ENCODE measurements at regions not wholly inside any gene's neighbourhood (a gene's known extent, or its start where the extent isn't known, plus 50 kb on each side); places are given as distances from the start of the nearest gene placed in this dataset.

DNA sequence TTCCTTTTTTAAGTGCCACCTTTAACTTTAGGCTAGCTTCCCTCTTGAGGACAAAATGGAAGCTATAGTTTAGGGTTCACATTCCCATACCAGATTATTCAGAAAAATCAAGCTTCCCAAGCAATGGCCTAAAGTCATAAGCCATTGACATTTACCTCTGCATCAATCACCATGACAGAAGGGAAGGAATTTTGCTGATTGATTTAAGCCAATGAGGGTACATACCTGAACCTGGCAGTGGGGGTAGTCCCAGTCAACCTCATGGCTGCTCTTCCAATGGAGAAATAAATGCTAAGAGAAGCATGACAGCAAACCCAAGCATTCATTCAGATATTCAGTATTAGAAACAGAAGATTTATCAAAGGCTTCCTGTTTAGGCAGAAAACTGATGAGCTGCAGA is 128.4 kb upstream of the CREB1 start:
- Histone ChIP-seq H3K4me3 (ENCODE audit: low read depth, low read length) (no peak overlapping the region), H3K36me3 (ENCODE audit: control insufficient read depth, insufficient read depth, low read length) (no peaks in the 10 kb centered on the region), H3K9ac (ENCODE audit: low read length) (no peak overlapping the region), H3K9me3 (ENCODE audit: control insufficient read depth, insufficient read depth, low read depth, low read length) (no peaks in the 10 kb centered on the region), H3K27ac (ENCODE audit: low read depth, low read length) (no peak overlapping the region), H3K4me1 (ENCODE audit: control insufficient read depth, insufficient read depth, low read length) (peaks cover 17% of the 10 kb centered on the region), H3K27me3 (ENCODE audit: control insufficient read depth, insufficient read depth, low read length) (no peaks in the 10 kb centered on the region)

DNA sequence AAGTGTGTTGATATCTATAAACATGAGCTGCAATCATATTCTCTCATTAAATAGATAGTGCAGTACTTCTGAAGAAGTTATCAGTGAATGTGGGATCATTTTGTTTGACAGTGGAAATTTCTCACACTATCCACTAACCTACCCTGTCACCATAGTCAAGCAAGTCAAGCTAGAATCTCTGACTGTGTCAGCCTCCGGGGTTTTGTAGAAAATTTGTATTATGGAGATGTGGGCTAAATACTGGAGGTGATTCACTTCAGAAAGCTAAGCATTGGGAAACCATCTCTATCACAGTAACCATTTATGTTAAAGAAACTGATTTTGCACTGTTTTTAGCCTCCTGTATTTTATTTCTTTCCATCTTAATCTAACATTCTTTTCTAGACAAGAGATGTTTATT is 126.6 kb upstream of the CREB1 start:
- no peaks in the 10 kb centered on the region for H3K36me3 ChIP-seq (ENCODE audit: control insufficient read depth, insufficient read depth, low read length)
- no peaks in the 10 kb centered on the region for H3K9me3 ChIP-seq (ENCODE audit: control insufficient read depth, insufficient read depth, low read depth, low read length)
- H3K4me1 ChIP-seq (ENCODE audit: control insufficient read depth, insufficient read depth, low read length), result peaks cover 16% of the 10 kb centered on the region
- H3K27ac ChIP-seq (ENCODE audit: low read depth, low read length), result no peak overlapping the region
- no peak overlapping the region for H3K9ac ChIP-seq (ENCODE audit: low read length)
- H3K27me3 ChIP-seq (ENCODE audit: control insufficient read depth, insufficient read depth, low read length), result no peaks in the 10 kb centered on the region
- H3K4me3 ChIP-seq (ENCODE audit: low read depth, low read length), result no peak overlapping the region

DNA sequence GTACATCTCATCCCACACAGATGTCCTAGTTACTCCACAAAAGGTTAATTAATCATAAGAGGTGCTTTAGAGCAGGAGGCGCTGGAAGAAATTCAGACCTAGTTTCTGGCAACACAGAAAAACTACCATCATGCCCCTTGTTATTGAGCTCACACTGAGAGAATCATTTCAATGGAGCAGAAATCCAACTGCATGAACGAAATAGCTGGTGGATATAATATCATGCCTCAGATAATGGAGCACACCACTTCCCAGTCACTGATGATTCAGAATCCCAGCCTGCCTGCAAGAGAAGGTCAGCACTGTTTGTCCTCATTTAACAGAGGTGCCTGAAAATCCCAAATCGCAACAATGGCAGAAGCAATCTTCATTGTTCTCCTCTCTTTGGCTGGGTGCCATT is 125.8 kb upstream of the CREB1 start:
- no peak overlapping the region for H3K27ac ChIP-seq (ENCODE audit: low read depth, low read length)
- no peak overlapping the region for H3K9ac ChIP-seq (ENCODE audit: low read length)
- no peaks in the 10 kb centered on the region for H3K27me3 ChIP-seq (ENCODE audit: control insufficient read depth, insufficient read depth, low read length)
- H3K4me3 ChIP-seq (ENCODE audit: low read depth, low read length), result no peak overlapping the region
- peaks cover 22% of the 10 kb centered on the region for H3K4me1 ChIP-seq (ENCODE audit: control insufficient read depth, insufficient read depth, low read length)
- H3K36me3 ChIP-seq (ENCODE audit: control insufficient read depth, insufficient read depth, low read length), result no peaks in the 10 kb centered on the region
- H3K9me3 ChIP-seq (ENCODE audit: control insufficient read depth, insufficient read depth, low read depth, low read length), result no peaks in the 10 kb centered on the region

DNA sequence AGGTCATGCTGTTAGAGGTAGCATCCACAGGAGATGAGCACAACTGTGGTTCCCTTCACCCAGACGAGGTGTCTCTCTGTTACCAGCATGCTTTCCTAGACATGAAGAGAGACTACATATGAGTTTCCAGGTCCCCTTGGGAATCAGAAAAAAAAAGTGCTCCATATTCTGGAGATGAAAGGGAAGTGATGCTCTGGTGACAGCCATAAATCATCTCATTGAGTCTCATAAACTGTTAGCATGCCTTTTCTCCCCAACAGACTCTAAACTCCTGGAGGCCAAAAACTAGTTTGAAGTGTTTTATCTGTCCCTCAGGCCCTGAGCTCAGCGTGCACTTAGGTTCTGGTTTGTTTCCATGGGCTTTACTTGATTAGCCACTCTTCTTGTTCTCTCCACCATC is 124.6 kb upstream of the CREB1 start:
- no peaks in the 10 kb centered on the region for H3K36me3 ChIP-seq (ENCODE audit: control insufficient read depth, insufficient read depth, low read length)
- H3K9ac ChIP-seq (ENCODE audit: low read length), result no peak overlapping the region
- no peak overlapping the region for H3K27ac ChIP-seq (ENCODE audit: low read depth, low read length)

DNA sequence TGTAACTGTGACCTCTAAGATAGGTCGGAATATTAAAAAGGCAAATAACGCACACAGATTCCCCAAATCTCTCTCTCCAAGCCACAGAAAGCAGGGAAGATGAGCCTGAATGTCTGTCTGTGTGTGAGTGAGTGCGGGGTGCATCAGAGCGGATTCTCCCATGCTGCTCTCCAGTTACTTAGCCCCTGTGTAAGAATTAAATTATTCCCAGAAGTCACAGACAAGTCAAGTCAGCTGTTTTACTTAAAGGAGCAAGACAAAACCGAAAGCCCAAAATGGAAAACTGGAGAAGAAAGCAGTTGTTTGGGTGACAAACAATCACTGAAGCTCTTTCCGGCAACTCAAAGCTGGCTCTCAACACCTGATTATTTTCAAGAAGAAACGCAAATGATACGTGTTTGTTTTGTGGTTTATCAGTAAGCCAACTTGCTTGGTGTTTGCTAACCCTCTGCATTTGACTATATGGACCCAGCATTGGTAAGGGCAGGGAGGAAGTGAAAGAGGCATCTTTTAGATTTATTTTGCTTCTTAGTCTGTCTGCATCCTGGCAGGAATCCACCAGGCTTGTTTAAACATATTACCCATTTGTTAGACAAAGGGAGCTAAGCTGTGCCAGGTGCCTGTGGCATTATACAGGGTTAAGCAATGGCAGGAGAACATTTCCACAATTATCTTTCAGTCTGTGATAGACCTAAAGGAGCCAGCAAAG is 121.5 kb upstream of the CREB1 start:
- Histone ChIP-seq H3K27ac (ENCODE audit: low read depth, low read length) (no peak overlapping the region), H3K36me3 (ENCODE audit: control insufficient read depth, insufficient read depth, low read length) (no peaks in the 10 kb centered on the region), H3K9ac (ENCODE audit: low read length) (no peak overlapping the region), H3K4me1 (ENCODE audit: control insufficient read depth, insufficient read depth, low read length) (peaks cover 29% of the 10 kb centered on the region), H3K9me3 (ENCODE audit: control insufficient read depth, insufficient read depth, low read depth, low read length) (no peaks in the 10 kb centered on the region), H3K4me3 (ENCODE audit: low read depth, low read length) (no peak overlapping the region), H3K27me3 (ENCODE audit: control insufficient read depth, insufficient read depth, low read length) (no peaks in the 10 kb centered on the region)

More for the DNA sequence above, 124.6 kb upstream of the CREB1 start:
- no peaks in the 10 kb centered on the region for H3K9me3 ChIP-seq (ENCODE audit: control insufficient read depth, insufficient read depth, low read depth, low read length)
- no peaks in the 10 kb centered on the region for H3K27me3 ChIP-seq (ENCODE audit: control insufficient read depth, insufficient read depth, low read length)
- no peak overlapping the region for H3K4me3 ChIP-seq (ENCODE audit: low read depth, low read length)
- peaks cover 28% of the 10 kb centered on the region for H3K4me1 ChIP-seq (ENCODE audit: control insufficient read depth, insufficient read depth, low read length)

DNA sequence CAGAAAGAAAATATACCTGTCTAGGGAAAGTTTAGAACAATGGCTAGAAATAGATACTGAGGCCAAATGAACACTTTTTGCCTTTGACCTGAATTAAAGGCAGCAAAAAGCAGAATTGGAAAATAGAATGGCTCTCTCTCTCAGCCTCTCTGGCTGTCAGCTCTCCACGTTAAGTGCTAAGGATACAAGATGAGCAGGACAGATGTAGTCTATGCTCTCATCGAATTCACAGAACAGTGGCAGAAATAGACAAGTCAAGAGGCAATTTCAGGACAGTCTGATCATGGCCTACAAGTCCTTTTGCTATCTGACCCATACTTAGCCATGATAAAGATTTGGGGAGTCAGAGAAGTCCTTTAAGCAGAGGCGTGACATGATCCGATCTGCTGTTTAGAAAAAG is 120.2 kb upstream of the CREB1 start:
- H3K9ac ChIP-seq (ENCODE audit: low read length), result no peak overlapping the region
- H3K27ac ChIP-seq (ENCODE audit: low read depth, low read length), result no peak overlapping the region
- H3K4me1 ChIP-seq (ENCODE audit: control insufficient read depth, insufficient read depth, low read length), result peaks cover 31% of the 10 kb centered on the region
- no peaks in the 10 kb centered on the region for H3K9me3 ChIP-seq (ENCODE audit: control insufficient read depth, insufficient read depth, low read depth, low read length)
- no peak overlapping the region for H3K4me3 ChIP-seq (ENCODE audit: low read depth, low read length)
- no peaks in the 10 kb centered on the region for H3K36me3 ChIP-seq (ENCODE audit: control insufficient read depth, insufficient read depth, low read length)
- H3K27me3 ChIP-seq (ENCODE audit: control insufficient read depth, insufficient read depth, low read length), result no peaks in the 10 kb centered on the region

DNA sequence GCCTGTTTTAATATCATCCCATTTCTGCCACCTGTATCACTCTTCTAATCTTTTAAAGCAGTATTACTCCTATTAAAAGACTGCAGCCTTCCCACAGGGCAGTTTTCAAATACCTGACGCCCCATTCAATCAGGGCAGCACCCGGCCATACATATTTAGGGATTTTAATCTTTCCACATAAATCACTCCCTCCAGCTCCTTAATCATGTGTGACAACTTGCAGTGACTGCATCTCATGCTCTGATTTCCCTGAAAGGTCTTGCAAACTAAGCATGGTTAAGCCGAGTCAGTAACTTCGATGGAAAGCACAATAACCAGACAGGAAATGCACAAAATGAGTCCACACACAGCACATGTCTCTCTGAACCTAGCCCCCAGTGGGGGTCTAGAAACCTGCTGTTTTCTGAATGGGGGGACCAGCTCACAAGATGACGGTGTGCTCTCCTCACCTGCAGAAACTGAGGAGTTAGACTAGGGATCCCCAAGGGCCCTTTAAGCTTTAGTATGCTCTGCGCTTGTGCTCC is 116.9 kb upstream of the CREB1 start:
- no peaks in the 10 kb centered on the region for H3K27me3 ChIP-seq (ENCODE audit: control insufficient read depth, insufficient read depth, low read length)
- no peak overlapping the region for H3K9ac ChIP-seq (ENCODE audit: low read length)
- peaks cover 28% of the 10 kb centered on the region for H3K4me1 ChIP-seq (ENCODE audit: control insufficient read depth, insufficient read depth, low read length)
- no peak overlapping the region for H3K27ac ChIP-seq (ENCODE audit: low read depth, low read length)
- no peak overlapping the region for H3K4me3 ChIP-seq (ENCODE audit: low read depth, low read length)
- H3K9me3 ChIP-seq (ENCODE audit: control insufficient read depth, insufficient read depth, low read depth, low read length), result no peaks in the 10 kb centered on the region
- no peaks in the 10 kb centered on the region for H3K36me3 ChIP-seq (ENCODE audit: control insufficient read depth, insufficient read depth, low read length)

DNA sequence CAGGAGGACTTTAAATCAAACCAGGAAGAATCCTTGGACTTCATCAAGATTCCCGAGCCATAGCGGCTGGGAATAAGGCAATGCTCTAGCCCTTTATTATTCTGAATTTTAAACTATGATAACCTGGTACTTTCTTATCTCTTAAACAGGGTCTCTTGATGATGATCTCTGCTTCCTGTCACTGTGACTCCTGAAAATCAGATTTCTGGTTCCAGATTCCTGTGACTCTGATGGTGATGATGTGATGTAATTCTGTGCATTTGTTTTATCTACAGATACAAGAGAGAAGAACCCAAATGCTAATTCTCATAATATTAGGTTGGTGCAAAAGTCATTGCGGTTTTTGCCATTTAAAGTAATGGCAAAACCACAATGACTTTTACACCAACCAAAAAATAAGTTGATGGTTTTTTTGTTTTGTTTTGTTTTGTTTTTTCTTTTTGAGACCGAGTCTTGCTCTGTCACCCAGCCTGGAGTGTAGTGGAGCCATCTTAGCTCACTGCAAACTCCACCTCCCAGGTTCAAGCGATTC is 116.3 kb upstream of the CREB1 start:
- H3K4me1 ChIP-seq (ENCODE audit: control insufficient read depth, insufficient read depth, low read length), result peaks cover 22% of the 10 kb centered on the region
- no peaks in the 10 kb centered on the region for H3K27me3 ChIP-seq (ENCODE audit: control insufficient read depth, insufficient read depth, low read length)
- no peaks in the 10 kb centered on the region for H3K9me3 ChIP-seq (ENCODE audit: control insufficient read depth, insufficient read depth, low read depth, low read length)
- no peak overlapping the region for H3K4me3 ChIP-seq (ENCODE audit: low read depth, low read length)
- H3K36me3 ChIP-seq (ENCODE audit: control insufficient read depth, insufficient read depth, low read length), result no peaks in the 10 kb centered on the region
- H3K9ac ChIP-seq (ENCODE audit: low read length), result no peak overlapping the region
- H3K27ac ChIP-seq (ENCODE audit: low read depth, low read length), result no peak overlapping the region

DNA sequence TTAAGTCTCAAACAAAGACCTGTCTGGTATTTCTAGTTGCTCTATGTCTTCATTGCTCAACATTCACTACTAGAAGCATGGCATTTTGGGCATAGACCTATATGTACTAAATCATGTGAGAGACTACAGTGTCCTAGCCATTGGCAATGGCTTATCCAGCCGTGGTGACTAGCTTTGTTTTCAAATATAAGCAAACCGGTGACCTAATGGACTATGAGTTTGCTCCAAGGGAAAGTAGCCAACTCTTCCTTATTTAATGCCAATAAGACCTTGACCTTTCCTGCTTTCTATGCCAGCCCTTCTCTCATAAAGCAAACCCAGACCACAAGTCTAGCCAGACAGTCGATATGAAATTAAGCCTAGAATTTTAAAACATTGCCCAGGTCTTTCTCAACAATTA is 113.7 kb upstream of the CREB1 start:
- Histone ChIP-seq H3K36me3 (ENCODE audit: control insufficient read depth, insufficient read depth, low read length) (no peaks in the 10 kb centered on the region), H3K27me3 (ENCODE audit: control insufficient read depth, insufficient read depth, low read length) (no peaks in the 10 kb centered on the region), H3K9ac (ENCODE audit: low read length) (no peak overlapping the region), H3K27ac (ENCODE audit: low read depth, low read length) (no peak overlapping the region), H3K4me1 (ENCODE audit: control insufficient read depth, insufficient read depth, low read length) (peaks cover 9% of the 10 kb centered on the region), H3K4me3 (ENCODE audit: low read depth, low read length) (no peak overlapping the region), H3K9me3 (ENCODE audit: control insufficient read depth, insufficient read depth, low read depth, low read length) (no peaks in the 10 kb centered on the region)

DNA sequence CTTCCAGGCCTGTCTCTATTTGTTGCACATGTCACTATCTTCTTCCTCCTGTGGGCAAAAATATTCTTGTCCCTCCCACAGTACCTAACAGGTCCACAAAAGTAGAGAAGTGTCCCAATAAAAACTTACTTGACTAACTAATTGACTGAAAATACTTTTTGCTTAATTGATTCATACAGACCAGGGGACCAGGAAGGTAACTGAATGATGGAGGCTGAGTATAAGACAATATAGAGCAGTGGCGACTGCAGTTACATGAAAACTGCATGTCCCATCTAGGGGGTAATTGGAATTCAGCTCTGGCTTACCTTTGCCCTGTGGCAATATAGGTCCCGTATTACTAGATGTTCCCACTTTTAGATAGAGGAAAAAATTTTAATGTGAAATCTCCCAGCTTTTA is 112.9 kb upstream of the CREB1 start:
- Histone ChIP-seq H3K9ac (ENCODE audit: low read length) (no peak overlapping the region), H3K9me3 (ENCODE audit: control insufficient read depth, insufficient read depth, low read depth, low read length) (no peaks in the 10 kb centered on the region), H3K27ac (ENCODE audit: low read depth, low read length) (no peak overlapping the region), H3K4me3 (ENCODE audit: low read depth, low read length) (no peak overlapping the region), H3K4me1 (ENCODE audit: control insufficient read depth, insufficient read depth, low read length) (peaks cover 6% of the 10 kb centered on the region), H3K36me3 (ENCODE audit: control insufficient read depth, insufficient read depth, low read length) (no peaks in the 10 kb centered on the region), H3K27me3 (ENCODE audit: control insufficient read depth, insufficient read depth, low read length) (no peaks in the 10 kb centered on the region)

DNA sequence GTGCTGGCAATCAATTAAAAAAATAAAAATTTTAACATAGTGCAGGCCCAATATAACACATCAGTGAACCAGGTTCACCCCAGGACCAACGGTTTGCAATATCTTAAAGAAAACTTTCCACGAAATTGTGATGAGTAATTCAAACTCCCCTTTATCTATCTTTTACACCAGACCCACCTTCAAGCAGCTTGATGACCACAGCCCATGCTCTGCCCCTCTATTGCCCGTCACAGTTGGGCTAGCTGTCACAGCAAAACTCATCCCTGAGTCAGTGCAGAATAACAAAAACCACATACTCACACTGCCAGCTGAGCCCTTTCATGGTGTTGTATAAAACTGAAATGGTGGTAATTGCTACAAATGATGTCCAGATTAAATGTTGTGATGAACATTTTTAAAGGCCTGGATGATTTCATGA is 112.5 kb upstream of the CREB1 start:
- Histone ChIP-seq H3K9me3 (ENCODE audit: control insufficient read depth, insufficient read depth, low read depth, low read length) (no peaks in the 10 kb centered on the region), H3K27ac (ENCODE audit: low read depth, low read length) (no peak overlapping the region), H3K4me1 (ENCODE audit: control insufficient read depth, insufficient read depth, low read length) (peaks cover 6% of the 10 kb centered on the region), H3K27me3 (ENCODE audit: control insufficient read depth, insufficient read depth, low read length) (no peaks in the 10 kb centered on the region), H3K36me3 (ENCODE audit: control insufficient read depth, insufficient read depth, low read length) (no peaks in the 10 kb centered on the region), H3K9ac (ENCODE audit: low read length) (no peak overlapping the region), H3K4me3 (ENCODE audit: low read depth, low read length) (no peak overlapping the region)

Measured in HUES6 (cell line).